ENCODE measurements at regions not wholly inside any gene's neighbourhood (a gene's known extent, or its start where the extent isn't known, plus 50 kb on each side); places are given as distances from the start of the nearest gene placed in this dataset.
A peak's percentile ranks its signal among the peaks of the same experiment; 100 is the strongest.

DNA sequence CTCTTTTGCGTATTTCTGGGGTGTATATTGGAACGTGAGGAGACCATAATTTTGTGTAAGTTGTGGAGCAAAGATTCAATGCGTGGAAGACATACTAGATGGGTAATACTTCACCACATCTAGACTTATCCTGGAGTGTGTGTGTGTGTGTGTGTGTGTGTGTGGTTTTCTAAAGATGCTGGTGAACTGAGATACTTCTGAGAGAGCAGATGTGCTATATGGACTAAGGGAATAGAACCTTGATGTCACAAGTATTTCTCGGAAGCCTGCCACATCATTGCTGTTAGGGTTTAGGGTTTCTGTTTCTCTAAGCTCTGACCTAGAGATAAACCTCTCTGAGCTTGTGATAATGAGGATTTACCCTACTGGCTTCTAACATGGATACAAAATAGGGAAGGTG is 138.8 kb downstream of the DACT1 start:
- peaks cover 21% of the 10 kb centered on the region for H3K27me3 ChIP-seq (ENCODE audit: control insufficient read depth, insufficient read depth, low read length, poor library complexity, severe bottlenecking)
- peaks cover 60% of the 10 kb centered on the region for H3K27me3 Mint-ChIP-seq (ENCODE audit: insufficient read depth)
- H3K4me3 ChIP-seq (ENCODE audit: low read length) = no peak overlapping the region
- H3K36me3 ChIP-seq (ENCODE audit: control insufficient read depth, insufficient read depth, low read length) = no peaks in the 10 kb centered on the region
- DNase-seq = no peak
- no peaks in the 10 kb centered on the region for H3K9me3 Mint-ChIP-seq
- TF ChIP-seq, protein P1, sequence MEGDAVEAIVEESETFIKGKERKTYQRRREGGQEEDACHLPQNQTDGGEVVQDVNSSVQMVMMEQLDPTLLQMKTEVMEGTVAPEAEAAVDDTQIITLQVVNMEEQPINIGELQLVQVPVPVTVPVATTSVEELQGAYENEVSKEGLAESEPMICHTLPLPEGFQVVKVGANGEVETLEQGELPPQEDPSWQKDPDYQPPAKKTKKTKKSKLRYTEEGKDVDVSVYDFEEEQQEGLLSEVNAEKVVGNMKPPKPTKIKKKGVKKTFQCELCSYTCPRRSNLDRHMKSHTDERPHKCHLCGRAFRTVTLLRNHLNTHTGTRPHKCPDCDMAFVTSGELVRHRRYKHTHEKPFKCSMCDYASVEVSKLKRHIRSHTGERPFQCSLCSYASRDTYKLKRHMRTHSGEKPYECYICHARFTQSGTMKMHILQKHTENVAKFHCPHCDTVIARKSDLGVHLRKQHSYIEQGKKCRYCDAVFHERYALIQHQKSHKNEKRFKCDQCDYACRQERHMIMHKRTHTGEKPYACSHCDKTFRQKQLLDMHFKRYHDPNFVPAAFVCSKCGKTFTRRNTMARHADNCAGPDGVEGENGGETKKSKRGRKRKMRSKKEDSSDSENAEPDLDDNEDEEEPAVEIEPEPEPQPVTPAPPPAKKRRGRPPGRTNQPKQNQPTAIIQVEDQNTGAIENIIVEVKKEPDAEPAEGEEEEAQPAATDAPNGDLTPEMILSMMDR (conservative IDR thresholded peaks at IDR 0.05) = no peak
- H3K36me3 Mint-ChIP-seq (ENCODE audit: low read depth) = no peaks in the 10 kb centered on the region
- H3K4me1 Mint-ChIP-seq = peaks cover 30% of the 10 kb centered on the region
- H3K27ac Mint-ChIP-seq = no peak overlapping the region
- peaks cover 18% of the 10 kb centered on the region for H3K4me1 ChIP-seq (ENCODE audit: control insufficient read depth, insufficient read depth, low read length)
- H3K9ac ChIP-seq (ENCODE audit: extremely low read depth, low read length, poor library complexity, severe bottlenecking) = no peak overlapping the region
- 87% methylated on average over 4 of the region's 4 CpGs; no CpG with 5 or more reads in 1 of the 2 experiments for WGBS, 2 experiments (ENCODE audit: insufficient coverage in 1 of 2, insufficient read length in 1 of 2)
- H3K4me3 Mint-ChIP-seq = no peak overlapping the region
- H3K27ac ChIP-seq (ENCODE audit: low read depth, low read length) = no peak overlapping the region
- peaks cover 6% of the 10 kb centered on the region for H3K9me3 ChIP-seq (ENCODE audit: control insufficient read depth, low read length)

DNA sequence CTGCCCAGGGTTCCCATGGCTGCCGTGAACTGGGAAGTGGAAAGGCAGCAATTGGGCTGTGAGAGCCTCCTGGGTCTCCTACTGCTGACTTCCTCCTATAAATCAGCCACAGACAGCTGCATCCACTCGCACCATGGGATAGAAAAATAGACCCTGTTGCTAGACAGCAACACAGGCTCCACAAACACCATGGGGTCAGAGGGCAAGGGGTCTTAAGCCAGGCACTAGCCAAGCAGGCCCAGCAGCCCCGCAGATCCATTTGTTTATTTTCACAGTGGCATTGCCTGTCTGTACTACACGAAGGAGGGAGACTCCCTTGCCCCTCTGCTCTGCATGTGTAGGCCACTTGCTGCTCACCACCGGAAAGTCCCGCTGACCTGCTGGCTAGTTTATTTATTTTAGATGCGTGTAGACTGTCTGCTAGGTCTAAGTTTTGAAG is 139.8 kb downstream of the DACT1 start:
- peak overlapping the region; percentile 34 for H3K27ac ChIP-seq (ENCODE audit: low read depth, low read length)
- Mint-ChIP-seq H3K4me3 (no peak overlapping the region), H3K27me3 (ENCODE audit: insufficient read depth) (peaks cover 54% of the 10 kb centered on the region), H3K9me3 (no peaks in the 10 kb centered on the region), H3K4me1 (peaks cover 29% of the 10 kb centered on the region), H3K36me3 (ENCODE audit: low read depth) (no peaks in the 10 kb centered on the region), H3K27ac (no peak overlapping the region)
- no peak for DNase-seq
- TF ChIP-seq, protein P1 (conservative IDR thresholded peaks at IDR 0.05) = no peak
- peaks cover 20% of the 10 kb centered on the region for H3K27me3 ChIP-seq (ENCODE audit: control insufficient read depth, insufficient read depth, low read length, poor library complexity, severe bottlenecking)
- 83 to 90% methylated on average over 2 to 7 of the region's 7 CpGs for WGBS, 2 experiments (ENCODE audit: insufficient coverage in 1 of 2, insufficient read length in 1 of 2)
- no peaks in the 10 kb centered on the region for H3K36me3 ChIP-seq (ENCODE audit: control insufficient read depth, insufficient read depth, low read length)
- no peak overlapping the region for H3K4me3 ChIP-seq (ENCODE audit: low read length)
- H3K9ac ChIP-seq (ENCODE audit: extremely low read depth, low read length, poor library complexity, severe bottlenecking) = no peak overlapping the region
- peaks cover 6% of the 10 kb centered on the region for H3K9me3 ChIP-seq (ENCODE audit: control insufficient read depth, low read length)
- peaks cover 14% of the 10 kb centered on the region for H3K4me1 ChIP-seq (ENCODE audit: control insufficient read depth, insufficient read depth, low read length)

DNA sequence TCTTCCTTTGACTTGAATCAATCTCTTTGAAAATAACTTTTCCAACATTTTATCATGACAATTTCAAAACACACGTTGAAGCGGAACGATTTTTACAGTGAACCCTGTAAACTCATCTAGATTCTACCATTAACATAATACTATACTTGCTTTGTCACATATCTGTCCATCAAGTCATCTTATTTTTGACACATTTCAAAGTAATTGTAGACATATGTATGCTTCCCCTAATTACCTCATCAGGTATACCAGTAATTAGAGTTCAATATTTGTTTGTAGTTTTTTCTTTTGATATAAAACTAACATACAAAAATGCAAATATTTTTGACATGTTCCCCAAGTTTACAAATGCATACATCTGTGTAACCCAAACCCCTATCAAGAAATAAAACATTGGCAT is 140.4 kb downstream of the DACT1 start:
- Histone ChIP-seq H3K9me3 (ENCODE audit: control insufficient read depth, low read length) (peaks cover 6% of the 10 kb centered on the region), H3K36me3 (ENCODE audit: control insufficient read depth, insufficient read depth, low read length) (no peaks in the 10 kb centered on the region), H3K4me1 (ENCODE audit: control insufficient read depth, insufficient read depth, low read length) (peaks cover 7% of the 10 kb centered on the region), H3K4me3 (ENCODE audit: low read length) (no peak overlapping the region), H3K9ac (ENCODE audit: extremely low read depth, low read length, poor library complexity, severe bottlenecking) (no peak overlapping the region), H3K27me3 (ENCODE audit: control insufficient read depth, insufficient read depth, low read length, poor library complexity, severe bottlenecking) (peaks cover 20% of the 10 kb centered on the region), H3K27ac (ENCODE audit: low read depth, low read length) (no peak overlapping the region)
- peaks cover 49% of the 10 kb centered on the region for H3K27me3 Mint-ChIP-seq (ENCODE audit: insufficient read depth)
- TF ChIP-seq, protein P1 (conservative IDR thresholded peaks at IDR 0.05) = no peak
- H3K4me1 Mint-ChIP-seq = peaks cover 22% of the 10 kb centered on the region
- H3K4me3 Mint-ChIP-seq = no peak overlapping the region
- DNase-seq = no peak
- WGBS, 2 experiments (ENCODE audit: insufficient coverage in 1 of 2, insufficient read length in 1 of 2) = 89 to 91% methylated on average over 3 of the region's 3 CpGs
- H3K36me3 Mint-ChIP-seq (ENCODE audit: low read depth) = no peaks in the 10 kb centered on the region
- no peak overlapping the region for H3K27ac Mint-ChIP-seq
- H3K9me3 Mint-ChIP-seq = no peaks in the 10 kb centered on the region

Data from endodermal cell (in vitro differentiated cells).